ENCODE measurements at regions not wholly inside any gene's neighbourhood (a gene's known extent, or its start where the extent isn't known, plus 50 kb on each side); places are given as distances from the start of the nearest gene placed in this dataset.

- CTCF ChIA-PET, result no interaction called here
- TF ChIP-seq, protein P1, sequence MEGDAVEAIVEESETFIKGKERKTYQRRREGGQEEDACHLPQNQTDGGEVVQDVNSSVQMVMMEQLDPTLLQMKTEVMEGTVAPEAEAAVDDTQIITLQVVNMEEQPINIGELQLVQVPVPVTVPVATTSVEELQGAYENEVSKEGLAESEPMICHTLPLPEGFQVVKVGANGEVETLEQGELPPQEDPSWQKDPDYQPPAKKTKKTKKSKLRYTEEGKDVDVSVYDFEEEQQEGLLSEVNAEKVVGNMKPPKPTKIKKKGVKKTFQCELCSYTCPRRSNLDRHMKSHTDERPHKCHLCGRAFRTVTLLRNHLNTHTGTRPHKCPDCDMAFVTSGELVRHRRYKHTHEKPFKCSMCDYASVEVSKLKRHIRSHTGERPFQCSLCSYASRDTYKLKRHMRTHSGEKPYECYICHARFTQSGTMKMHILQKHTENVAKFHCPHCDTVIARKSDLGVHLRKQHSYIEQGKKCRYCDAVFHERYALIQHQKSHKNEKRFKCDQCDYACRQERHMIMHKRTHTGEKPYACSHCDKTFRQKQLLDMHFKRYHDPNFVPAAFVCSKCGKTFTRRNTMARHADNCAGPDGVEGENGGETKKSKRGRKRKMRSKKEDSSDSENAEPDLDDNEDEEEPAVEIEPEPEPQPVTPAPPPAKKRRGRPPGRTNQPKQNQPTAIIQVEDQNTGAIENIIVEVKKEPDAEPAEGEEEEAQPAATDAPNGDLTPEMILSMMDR (IDR thresholded peaks at IDR 0.05), result no peak
- Mint-ChIP-seq H3K36me3 (ENCODE audit: low read depth) (no peaks in the 10 kb centered on the region), H3K9me3 (no peaks in the 10 kb centered on the region), H3K4me3 (no peak overlapping the region), H3K27ac (no peak overlapping the region), H3K4me1 (peaks cover 6% of the 10 kb centered on the region), H3K27me3 (peaks cover 1% of the 10 kb centered on the region)
- DNase-seq, result no peak
- no peak for ATAC-seq (ENCODE audit: low read depth)
- intact Hi-C loops (cut with micrococcal nuclease), result no loop called here
- POLR2A ChIA-PET, result no interaction called here
These were observed 168.3 kb downstream of the UXS1 start for GRCh38 chr2:106025796-106026195.

- Mint-ChIP-seq H3K36me3 (ENCODE audit: low read depth) (no peaks in the 10 kb centered on the region), H3K27ac (no peak overlapping the region), H3K9me3 (no peaks in the 10 kb centered on the region), H3K4me3 (no peak overlapping the region), H3K27me3 (no peaks in the 10 kb centered on the region), H3K4me1 (no peaks in the 10 kb centered on the region)
- ChIA-PET CTCF (no interaction called here), POLR2A (no interaction called here)
- intact Hi-C loops (cut with micrococcal nuclease), result no loop called here
- TF ChIP-seq, protein P1 (IDR thresholded peaks at IDR 0.05), result no peak
- no peak for ATAC-seq (ENCODE audit: low read depth)
- DNase-seq, result no peak
These were observed 172.5 kb downstream of the UXS1 start for GRCh38 chr2:106021662-106022028.

DNA sequence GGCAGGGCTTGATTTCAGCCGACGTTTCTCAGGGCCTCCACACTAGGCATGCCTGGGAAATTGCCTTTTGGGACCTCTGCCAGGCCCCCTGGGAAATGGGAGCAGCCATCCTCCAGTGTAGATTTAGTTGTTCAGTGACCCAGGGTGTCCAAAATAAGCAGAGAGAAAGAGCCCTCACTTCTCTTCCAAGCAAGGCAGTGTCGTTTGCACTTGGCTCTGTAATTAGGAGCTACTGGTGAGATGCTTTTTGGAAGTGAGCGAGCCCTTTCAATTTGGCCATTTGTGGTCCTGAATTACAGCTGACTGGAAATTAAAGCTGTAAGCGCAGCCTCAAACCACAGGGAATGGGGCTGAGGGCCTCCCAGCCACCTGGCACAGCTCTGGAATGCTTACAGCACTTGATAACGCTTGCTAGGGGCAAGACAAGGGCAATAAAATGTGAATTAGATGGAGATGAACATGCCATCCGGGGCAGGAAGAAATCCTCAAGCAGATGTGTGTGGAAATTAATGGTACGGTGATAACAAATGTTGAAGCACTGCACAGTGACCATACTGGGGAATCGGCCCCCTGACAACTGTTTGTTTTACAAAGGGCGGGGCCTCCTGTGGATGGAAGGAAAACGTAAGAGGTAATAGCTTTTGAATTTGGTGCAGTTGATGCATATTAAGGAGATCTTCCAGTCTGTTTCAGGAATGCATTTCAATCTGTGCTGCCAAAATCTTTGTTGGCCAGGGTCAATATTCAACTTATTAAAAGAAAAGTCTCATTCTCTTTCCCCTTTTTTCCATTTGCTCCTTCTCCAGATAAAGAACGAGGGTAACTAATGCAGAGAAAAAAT lies 173.1 kb downstream of the UXS1 start:
- TF ChIP-seq, protein P1 (IDR thresholded peaks at IDR 0.05), result no peak
- CTCF ChIA-PET, result no interaction called here
- H3K4me3 Mint-ChIP-seq, result no peak overlapping the region
- H3K27ac Mint-ChIP-seq, result no peak overlapping the region
- intact Hi-C loops (cut with micrococcal nuclease), result no loop called here
- POLR2A ChIA-PET, result no interaction called here
- DNase-seq, result no peak
- H3K36me3 Mint-ChIP-seq (ENCODE audit: low read depth), result no peaks in the 10 kb centered on the region
- H3K4me1 Mint-ChIP-seq, result no peaks in the 10 kb centered on the region
- H3K9me3 Mint-ChIP-seq, result no peaks in the 10 kb centered on the region
- no peak for ATAC-seq (ENCODE audit: low read depth)
- H3K27me3 Mint-ChIP-seq, result peaks cover 2% of the 10 kb centered on the region

- ChIA-PET CTCF (no interaction called here), POLR2A (no interaction called here)
- TF ChIP-seq, protein P1 (IDR thresholded peaks at IDR 0.05), result no peak
- ATAC-seq (ENCODE audit: low read depth) (no peak), DNase-seq (no peak)
- Mint-ChIP-seq H3K36me3 (ENCODE audit: low read depth) (no peaks in the 10 kb centered on the region), H3K4me3 (no peak overlapping the region), H3K27ac (no peak overlapping the region), H3K4me1 (no peaks in the 10 kb centered on the region), H3K27me3 (peaks cover 2% of the 10 kb centered on the region), H3K9me3 (no peaks in the 10 kb centered on the region)
- intact Hi-C loops (cut with micrococcal nuclease), result no loop called here
These were observed 174.1 kb downstream of the UXS1 start for GRCh38 chr2:106020032-106020431.

GRCh38 chr2:106018141-106018540 lies 176.0 kb downstream of the UXS1 start:
- Mint-ChIP-seq H3K27me3 (peaks cover 2% of the 10 kb centered on the region), H3K9me3 (no peaks in the 10 kb centered on the region), H3K4me3 (no peak overlapping the region), H3K4me1 (no peaks in the 10 kb centered on the region), H3K27ac (no peak overlapping the region), H3K36me3 (ENCODE audit: low read depth) (no peaks in the 10 kb centered on the region)
- ATAC-seq (ENCODE audit: low read depth) (no peak), DNase-seq (no peak)
- intact Hi-C loops (cut with micrococcal nuclease), result no loop called here
- TF ChIP-seq, protein P1 (IDR thresholded peaks at IDR 0.05), result no peak
- ChIA-PET POLR2A (no interaction called here), CTCF (no interaction called here)

All from activated B cell treated with CpG ODN at 0.5 μM for 24 hours (primary cell).